Fibroblast of the aortic adventitia (primary cell): ENCODE measurements at regions not wholly inside any gene's neighbourhood (a gene's known extent, or its start where the extent isn't known, plus 50 kb on each side); places are given as distances from the start of the nearest gene placed in this dataset.

Experiments
- DNase-seq: peaks from one replicate; pipeline ENCODE4 v3.0.0-alpha.2; 2010; ENCODE audit warnings: low read depth
- H3K4me3 ChIP-seq: 2 replicates; pipeline ENCODE4 v1.5.1; 2011; ENCODE audit warnings: low read depth, mild to moderate bottlenecking, control low read depth, low read length, moderate library complexity
- TF ChIP-seq, protein P1 (sequence below): IDR thresholded peaks from 2 replicates; pipeline ENCODE4 v1.5.1; 2011; ENCODE audit warnings: mild to moderate bottlenecking, low read length, control low read depth, inconsistent platforms; ENCODE audit not compliant: insufficient read depth

DNA sequence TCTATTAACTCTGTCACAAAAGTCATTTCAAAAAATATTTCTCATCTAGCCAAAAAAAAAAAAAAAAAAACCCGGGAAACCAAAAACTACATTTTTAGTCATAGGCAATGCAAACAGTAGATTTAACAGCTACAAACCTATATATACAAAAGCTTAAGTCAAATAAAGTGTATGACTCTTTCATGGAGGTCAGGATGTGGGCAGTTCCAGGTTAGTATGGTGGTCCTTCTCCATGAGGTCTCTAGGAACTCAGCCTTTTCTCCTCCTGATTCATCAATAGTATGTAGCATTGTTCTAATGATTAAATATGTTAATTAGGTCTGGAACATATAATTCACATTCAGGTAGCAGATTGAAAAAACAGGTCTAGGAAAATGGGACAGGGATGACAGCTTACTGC is 586.5 kb downstream of the SLC16A7 start:
- no peak for DNase-seq
- H3K4me3 ChIP-seq = no peak overlapping the region
- TF ChIP-seq, protein P1, sequence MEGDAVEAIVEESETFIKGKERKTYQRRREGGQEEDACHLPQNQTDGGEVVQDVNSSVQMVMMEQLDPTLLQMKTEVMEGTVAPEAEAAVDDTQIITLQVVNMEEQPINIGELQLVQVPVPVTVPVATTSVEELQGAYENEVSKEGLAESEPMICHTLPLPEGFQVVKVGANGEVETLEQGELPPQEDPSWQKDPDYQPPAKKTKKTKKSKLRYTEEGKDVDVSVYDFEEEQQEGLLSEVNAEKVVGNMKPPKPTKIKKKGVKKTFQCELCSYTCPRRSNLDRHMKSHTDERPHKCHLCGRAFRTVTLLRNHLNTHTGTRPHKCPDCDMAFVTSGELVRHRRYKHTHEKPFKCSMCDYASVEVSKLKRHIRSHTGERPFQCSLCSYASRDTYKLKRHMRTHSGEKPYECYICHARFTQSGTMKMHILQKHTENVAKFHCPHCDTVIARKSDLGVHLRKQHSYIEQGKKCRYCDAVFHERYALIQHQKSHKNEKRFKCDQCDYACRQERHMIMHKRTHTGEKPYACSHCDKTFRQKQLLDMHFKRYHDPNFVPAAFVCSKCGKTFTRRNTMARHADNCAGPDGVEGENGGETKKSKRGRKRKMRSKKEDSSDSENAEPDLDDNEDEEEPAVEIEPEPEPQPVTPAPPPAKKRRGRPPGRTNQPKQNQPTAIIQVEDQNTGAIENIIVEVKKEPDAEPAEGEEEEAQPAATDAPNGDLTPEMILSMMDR = no peak

DNA sequence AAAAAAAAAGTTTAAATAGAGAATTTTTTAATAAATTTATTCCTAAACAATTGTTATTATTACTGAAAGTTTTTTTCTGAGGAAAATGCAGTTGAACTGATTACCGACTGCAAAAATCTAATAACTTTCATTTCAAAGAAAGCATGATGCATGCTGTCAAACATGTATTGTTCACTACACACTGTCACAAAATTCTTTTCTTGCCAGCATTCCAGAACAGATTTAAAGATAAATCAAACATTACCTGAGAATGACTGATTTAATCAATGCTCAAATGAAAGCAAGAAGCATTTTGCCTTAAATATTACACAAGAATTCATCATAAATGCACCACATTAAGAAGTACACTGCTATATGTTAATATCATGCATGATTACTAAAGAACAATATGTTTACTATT is 588.3 kb downstream of the SLC16A7 start:
- H3K4me3 ChIP-seq = no peak overlapping the region
- DNase-seq = no peak
- TF ChIP-seq, protein P1 = no peak

DNA sequence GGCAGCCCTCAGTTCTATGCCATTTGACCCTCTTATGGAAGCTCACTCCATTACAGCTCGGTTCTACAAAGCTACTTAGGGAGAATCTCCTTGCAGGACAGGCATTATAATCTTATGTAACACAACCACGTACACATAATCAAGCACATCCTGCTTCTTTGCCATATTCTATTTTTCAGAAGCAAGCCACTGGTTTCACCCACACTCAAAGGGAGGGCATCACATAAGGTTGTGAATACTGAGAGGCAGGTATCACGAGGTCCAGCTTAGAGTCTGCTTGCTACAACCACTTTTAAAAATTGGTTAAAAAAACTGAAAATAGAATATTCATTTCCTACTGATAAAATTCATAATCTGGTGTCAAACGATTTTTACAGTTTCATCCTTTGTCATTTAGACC is 589.2 kb downstream of the SLC16A7 start:
- DNase-seq = no peak
- H3K4me3 ChIP-seq = no peak overlapping the region
- TF ChIP-seq, protein P1 = no peak

DNA sequence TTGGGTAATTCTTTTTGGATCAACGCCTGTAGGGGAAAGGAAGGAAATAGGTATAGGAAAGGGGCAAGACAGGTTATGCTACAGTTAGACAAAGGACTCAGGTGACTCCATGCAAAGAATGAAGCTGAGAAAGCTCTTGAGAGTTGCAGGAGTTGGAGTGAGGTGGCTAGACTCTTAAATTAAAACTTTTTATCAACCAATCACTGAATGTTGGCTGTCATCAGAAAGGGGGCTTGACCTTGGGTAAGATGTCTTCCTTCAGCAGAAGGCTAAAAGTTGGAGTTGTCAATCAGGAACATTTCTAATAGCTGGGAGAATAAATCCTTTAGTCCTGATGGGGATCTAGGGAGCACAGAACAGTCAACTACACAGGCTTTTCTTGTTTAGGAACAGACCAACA is 595.4 kb downstream of the SLC16A7 start:
- TF ChIP-seq, protein P1 = no peak
- H3K4me3 ChIP-seq = no peak overlapping the region
- DNase-seq = no peak

DNA sequence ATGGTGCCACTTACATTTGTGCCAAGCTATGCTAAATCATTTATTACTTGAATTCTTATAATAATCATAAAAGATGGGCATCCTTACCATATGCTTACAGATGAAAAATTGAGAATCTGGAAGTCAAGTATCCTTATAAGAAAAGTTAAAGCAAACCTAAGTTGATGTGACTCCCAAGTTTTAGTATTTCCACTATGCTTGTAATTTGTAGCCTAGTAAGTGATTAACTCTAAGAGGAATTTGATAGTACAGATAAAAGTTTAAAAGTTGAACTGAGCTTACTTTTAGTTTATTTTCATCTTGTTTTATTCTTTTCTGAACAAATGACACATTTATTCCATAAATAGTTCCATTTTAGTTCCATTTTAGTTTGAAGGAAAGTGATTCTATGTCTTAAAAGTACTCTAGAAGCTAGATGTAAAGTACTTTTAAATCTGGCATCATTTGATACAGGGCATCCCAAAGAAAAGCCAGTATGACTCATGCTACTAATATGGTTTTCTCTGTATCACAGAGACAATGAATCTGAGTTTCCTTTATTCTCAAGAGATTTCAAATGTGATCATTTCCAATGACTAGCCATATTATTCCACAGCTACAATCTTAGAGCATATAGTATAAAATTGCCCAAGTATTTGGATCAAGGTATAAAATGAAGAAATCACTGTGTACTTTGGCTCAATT is 596.0 kb downstream of the SLC16A7 start:
- no peak overlapping the region for H3K4me3 ChIP-seq
- DNase-seq = peak; percentile 65
- TF ChIP-seq, protein P1 = no peak

DNA sequence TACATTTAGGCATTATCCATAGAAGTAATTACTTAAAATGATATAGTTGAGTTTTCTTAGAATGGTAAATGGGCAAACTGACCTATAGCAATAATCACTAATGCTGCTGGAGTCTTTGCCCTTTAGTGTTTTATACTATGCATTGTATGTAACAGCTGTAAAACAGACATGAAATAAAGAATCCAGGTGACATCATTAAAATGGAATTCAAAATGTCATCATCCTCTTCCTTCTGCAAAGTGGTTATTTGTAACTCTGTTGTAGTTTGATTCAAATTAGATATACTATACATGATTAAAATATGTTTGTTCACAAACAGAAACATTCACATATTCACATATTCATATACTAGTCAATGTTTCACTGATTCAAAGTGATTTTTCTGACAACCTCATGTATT is 598.8 kb downstream of the SLC16A7 start:
- H3K4me3 ChIP-seq = no peak overlapping the region
- TF ChIP-seq, protein P1 = no peak
- peak; percentile 46 for DNase-seq

DNA sequence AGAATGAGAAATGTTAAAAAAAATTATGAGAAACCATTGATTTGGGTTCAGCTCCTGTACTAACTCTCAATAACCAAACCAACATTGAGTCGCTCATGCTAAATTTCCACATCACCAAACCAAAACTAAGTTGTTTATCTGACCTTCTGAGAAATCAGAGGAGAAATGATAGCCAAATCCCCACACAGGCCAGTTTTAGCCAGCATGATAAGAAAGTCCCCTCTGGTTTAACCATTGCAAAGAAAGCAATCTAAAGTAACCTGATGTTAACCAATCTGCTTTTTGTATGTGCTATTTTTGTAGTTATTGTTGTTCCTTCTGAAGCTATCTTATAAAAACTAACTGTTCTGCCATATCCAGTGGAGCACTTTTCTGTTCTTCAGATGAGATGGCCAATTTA is 599.7 kb downstream of the SLC16A7 start:
- TF ChIP-seq, protein P1 = no peak
- no peak overlapping the region for H3K4me3 ChIP-seq
- DNase-seq = peak; percentile 22
